HFFc6 (cell line): ENCODE measurements at regions not wholly inside any gene's neighbourhood (a gene's known extent, or its start where the extent isn't known, plus 50 kb on each side); places are given as distances from the start of the nearest gene placed in this dataset.
A peak's percentile ranks its signal among the peaks of the same experiment; 100 is the strongest.

Experiments
- DNase-seq: peaks from one replicate; pipeline ENCODE4 v3.0.0-alpha.2; 2018
- H3K27ac Mint-ChIP-seq: 2 replicates; pipeline ENCODE4 v1.8.0; 2020; ENCODE audit warnings: mild to moderate bottlenecking, mixed read lengths
- H3K27me3 Mint-ChIP-seq: 2 replicates; pipeline ENCODE4 v1.8.0; 2021; ENCODE audit warnings: mild to moderate bottlenecking, moderate library complexity, mixed read lengths; ENCODE audit not compliant: insufficient read depth
- H3K36me3 Mint-ChIP-seq: 2 replicates; pipeline ENCODE4 v1.8.0; 2021; ENCODE audit warnings: low read depth, mixed read lengths
- H3K4me1 Mint-ChIP-seq: 2 replicates; pipeline ENCODE4 v1.8.0; 2020; ENCODE audit warnings: low read depth, mixed read lengths
- H3K4me3 Mint-ChIP-seq: 2 replicates; pipeline ENCODE4 v1.8.0; 2020; ENCODE audit warnings: mild to moderate bottlenecking, moderate library complexity, mixed read lengths
- H3K9me3 Mint-ChIP-seq: 2 replicates; pipeline ENCODE4 v1.8.0; 2020; ENCODE audit warnings: mild to moderate bottlenecking, mixed read lengths
- CTCF ChIP-seq: fragments of 200-600 bp; sonication (generic); IDR thresholded peaks from 2 replicates; pipeline ENCODE4 v1.5.0; 2021; ENCODE audit warnings: antibody characterized with exemption, mild to moderate bottlenecking

- Mint-ChIP-seq H3K4me3 (0 out of 2 replicates have a peak overlapping the region, but pooled peaks have one; percentile 2), H3K27ac (no peak overlapping the region), H3K9me3 (no peaks in the 10 kb centered on the region), H3K27me3 (peaks cover 10% of the 10 kb centered on the region), H3K4me1 (peaks cover 35% of the 10 kb centered on the region), H3K36me3 (no peaks in the 10 kb centered on the region)
- no peak for DNase-seq
- no peak for TF ChIP-seq CTCF
These were observed 56.0 kb upstream of the LCTL start for GRCh38 chr15:66621491-66622467.

- H3K27ac Mint-ChIP-seq: no peak overlapping the region
- H3K36me3 Mint-ChIP-seq: no peaks in the 10 kb centered on the region
- H3K27me3 Mint-ChIP-seq: peaks cover 10% of the 10 kb centered on the region
- no peak for DNase-seq
- peak overlapping the region; percentile 39 for H3K4me3 Mint-ChIP-seq
- no peak for TF ChIP-seq CTCF
- no peaks in the 10 kb centered on the region for H3K9me3 Mint-ChIP-seq
- peaks cover 27% of the 10 kb centered on the region for H3K4me1 Mint-ChIP-seq
These were observed 56.8 kb upstream of the LCTL start for GRCh38 chr15:66622591-66623022.

- no peak for DNase-seq
- Mint-ChIP-seq H3K4me1 (peaks cover 23% of the 10 kb centered on the region), H3K27ac (no peak overlapping the region), H3K4me3 (no peak overlapping the region), H3K36me3 (no peaks in the 10 kb centered on the region), H3K27me3 (peaks cover 10% of the 10 kb centered on the region), H3K9me3 (no peaks in the 10 kb centered on the region)
- TF ChIP-seq CTCF: no peak
These were observed 58.1 kb upstream of the LCTL start for GRCh38 chr15:66623801-66624453.

GRCh38 chr15:66625531-66625930, 59.7 kb upstream of the LCTL start:
- Mint-ChIP-seq H3K27ac (no peak overlapping the region), H3K36me3 (no peaks in the 10 kb centered on the region), H3K27me3 (peaks cover 9% of the 10 kb centered on the region), H3K4me3 (no peak overlapping the region), H3K4me1 (peaks cover 17% of the 10 kb centered on the region), H3K9me3 (no peaks in the 10 kb centered on the region)
- no peak for TF ChIP-seq CTCF
- no peak for DNase-seq

- H3K4me1 Mint-ChIP-seq: peaks cover 15% of the 10 kb centered on the region
- peaks cover 10% of the 10 kb centered on the region for H3K27me3 Mint-ChIP-seq
- no peak for TF ChIP-seq CTCF
- no peak overlapping the region for H3K27ac Mint-ChIP-seq
- H3K36me3 Mint-ChIP-seq: no peaks in the 10 kb centered on the region
- H3K4me3 Mint-ChIP-seq: no peak overlapping the region
- H3K9me3 Mint-ChIP-seq: no peaks in the 10 kb centered on the region
- DNase-seq: no peak
These were observed 60.2 kb upstream of the LCTL start for GRCh38 chr15:66625974-66626373.
